GM12878 (cell line): ENCODE measurements at regions not wholly inside any gene's neighbourhood (a gene's known extent, or its start where the extent isn't known, plus 50 kb on each side); places are given as distances from the start of the nearest gene placed in this dataset.

Source experiments
- ATAC-seq: fragments of 200-7000 bp; cut with Tn5 transposase; 3 replicates; pipeline ENCODE4 v1.9.1; 2020; ENCODE audit warnings: mild to moderate bottlenecking, moderate library complexity
- BruUV-seq: library from RNA; stranded (reverse); fragments of 400-500 nt; replicated peaks from 2 replicates; lab custom pipeline; 2021; lab: Mats Ljungman, UMichigan
- CTCF ChIA-PET: fragments of 300-600 bp; sonication (Branson Sonifier 250); formaldehyde crosslinking; extraction: SDS; loops from one replicate; lab custom pipeline; 2021; ENCODE audit warnings: inconsistent platforms; lab: Yijun Ruan, JAX
- POLR2A ChIA-PET: fragments of 350-600 bp; formaldehyde crosslinking; extraction: SDS; loops from one replicate; lab custom pipeline; 2021; ENCODE audit warnings: inconsistent platforms; lab: Charles Lee
- RAD21 ChIA-PET: fragments of 300-600 bp; sonication (Branson Sonifier 250); formaldehyde crosslinking; loops from one replicate; lab custom pipeline; 2023; ENCODE audit warnings: antibody characterized with exemption; ENCODE audit not compliant: unreplicated experiment; lab: Charles Lee
- SMC1A ChIA-PET: fragments of 300-600 bp; sonication (Branson Sonifier 250); formaldehyde crosslinking; loops from one replicate; lab custom pipeline; 2023; ENCODE audit not compliant: unreplicated experiment, uncharacterized antibody; lab: Charles Lee
- DNase-seq: peaks from one replicate; pipeline ENCODE4 v3.0.0-alpha.2; 2011; ENCODE audit warnings: low read depth, low spot score
- FAIRE-seq: peaks from 3 replicates; lab custom pipeline; 2011; peaks lifted over from hg19 to GRCh38; lab: Jason Lieb, UNC
- H2AFZ ChIP-seq: 2 replicates; pipeline ENCODE4 v1.6.0; 2011; ENCODE audit warnings: low read depth, low read length, control low read depth; ENCODE audit not compliant: control insufficient read depth
- H3K27ac ChIP-seq: 2 replicates; pipeline ENCODE4 v1.5.1; 2011; ENCODE audit warnings: control low read depth; ENCODE audit not compliant: control insufficient read depth, insufficient read depth
- H3K27me3 ChIP-seq, 2 experiments: replicated peaks in 1 of 2; 2 replicates each; pipeline versions ENCODE4 v1.6.0 to v1.6.1; 2011; ENCODE audit warnings: low read length in 1 of 2; ENCODE audit not compliant: control insufficient read depth in 2 of 2, insufficient read depth in 2 of 2
- H3K36me3 ChIP-seq, 2 experiments: 2 replicates each; pipeline ENCODE4 v1.5.1; 2011; ENCODE audit warnings: low read length in 1 of 2; ENCODE audit not compliant: control insufficient read depth in 2 of 2, insufficient read depth in 2 of 2
- H3K4me1 ChIP-seq: 2 replicates; pipeline ENCODE4 v1.6.1; 2011; ENCODE audit warnings: mild to moderate bottlenecking, low read length, moderate library complexity, mixed read lengths; ENCODE audit not compliant: control insufficient read depth, insufficient read depth
- H3K4me2 ChIP-seq: 2 replicates; pipeline ENCODE4 v1.6.0; 2011; ENCODE audit warnings: control low read depth; ENCODE audit not compliant: control insufficient read depth, insufficient read depth
- H3K4me3 ChIP-seq: fragments of 200-600 bp; sonication (generic); 2 replicates; pipeline ENCODE4 v1.5.1; 2016
- H3K79me2 ChIP-seq: 2 replicates; pipeline ENCODE4 v1.6.0; 2011; ENCODE audit warnings: low read length; ENCODE audit not compliant: control insufficient read depth, insufficient read depth
- H3K9ac ChIP-seq: 2 replicates; pipeline ENCODE4 v1.8.0; 2011; ENCODE audit warnings: low read length, control low read depth, mixed read lengths; ENCODE audit not compliant: control insufficient read depth, insufficient read depth
- H3K9me3 ChIP-seq: replicated peaks from 3 replicates; pipeline ENCODE4 v1.5.1; 2011; ENCODE audit warnings: mild to moderate bottlenecking, low read length; ENCODE audit not compliant: control insufficient read depth, insufficient read depth
- H4K20me1 ChIP-seq: 2 replicates; pipeline ENCODE4 v1.6.0; 2011; ENCODE audit not compliant: control insufficient read depth, insufficient read depth
- ZBED1 ChIP-seq: IDR thresholded peaks from 2 replicates; pipeline ENCODE4 v1.6.1; 2016; ENCODE audit warnings: borderline replicate concordance
- ZNF24 ChIP-seq: fragments of 450-650 bp; IDR thresholded peaks from 2 replicates; pipeline ENCODE4 v1.6.1; 2017; ENCODE audit warnings: antibody characterized with exemption, mild to moderate bottlenecking
- WGBS: methylation state at CpG from one replicate; pipeline ENCODE4 v1.1.6; 2016; ENCODE audit warnings: low lambda C conversion rate; ENCODE audit not compliant: insufficient replicate concordance, insufficient coverage; ENCODE audit errors: missing lambda C conversion rate; 5-methylcytosine and 5-hydroxymethylcytosine counted together
- in situ Hi-C: fragments of 300-500 bp; cut with MboI; formaldehyde crosslinking; loops from 9 replicates; pipeline ENCODE4 v1.14.3; 2018; ENCODE audit warnings: mixed read lengths
- intact Hi-C: fragments of 100-400 bp; cut with micrococcal nuclease; formaldehyde crosslinking; loops from one replicate; pipeline ENCODE4 v1.14.2; 2022; ENCODE audit not compliant: unreplicated experiment

DNA sequence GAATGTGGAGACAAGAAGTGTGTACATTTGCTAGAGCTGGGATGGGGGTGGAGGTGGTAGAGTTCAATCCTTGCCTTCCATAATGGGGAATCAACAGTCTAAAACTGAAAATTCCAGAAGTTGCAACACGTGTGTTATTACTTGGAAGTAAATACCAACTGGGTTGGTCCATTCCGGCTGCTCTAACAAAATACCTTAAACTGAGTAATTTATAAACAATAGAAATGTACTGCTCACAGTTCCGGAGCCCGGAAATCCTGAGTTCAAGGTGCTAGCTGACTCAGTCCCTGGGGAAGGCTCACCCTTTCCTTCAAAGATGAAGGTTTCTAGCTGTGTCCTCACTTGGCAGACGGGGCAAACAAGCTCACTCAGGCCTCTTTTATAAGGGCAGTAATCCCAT is 59.0 kb downstream of the RIN2 start:
- Histone ChIP-seq H3K9me3 (peaks cover 2% of the 10 kb centered on the region; the same call in 1 of the 3 replicates), H3K4me1 (peaks cover 6% of the 10 kb centered on the region; the same call in 1 of the 2 replicates), H3K79me2 (no peaks in the 10 kb centered on the region), H4K20me1 (no peaks in the 10 kb centered on the region), H3K36me3 (no peaks in the 10 kb centered on the region), H3K27me3 (peaks cover 0 to 2% of the 10 kb centered on the region in 2 experiments; a peak in 1 of 4 replicates), H2AFZ (no peak overlapping the region), H3K27ac (no peak overlapping the region), H3K4me2 (no peak overlapping the region), H3K9ac (no peak overlapping the region), H3K4me3 (no peak overlapping the region)
- SMC1A ChIA-PET: interaction anchor here (1.0 to 3.9 kb wide), 6 partner anchors 11 to 124 kb away, joined by 3 to 21 read pairs (median 4); no protein-coding TSS in a partner anchor
- intact Hi-C loops: no loop called here
- FAIRE-seq (no peak), DNase-seq (no peak), ATAC-seq (no peak)
- POLR2A ChIA-PET: no interaction called here
- no peak for TF ChIP-seq ZBED1
- CTCF ChIA-PET: interaction anchor here (1.0 to 4.5 kb wide), 3 partner anchors 10 to 177 kb away, joined by 3 to 24 read pairs (median 9); no protein-coding TSS in a partner anchor
- RAD21 ChIA-PET: interaction anchor here (0.9 to 3.3 kb wide), 3 partner anchors 11 to 46 kb away, joined by 3 to 32 read pairs (median 4); no protein-coding TSS in a partner anchor
- BruUV-seq: no TSS peak
- in situ Hi-C loops: no loop called here
- WGBS: 0% methylated on average over 5 of the region's 5 CpGs

DNA sequence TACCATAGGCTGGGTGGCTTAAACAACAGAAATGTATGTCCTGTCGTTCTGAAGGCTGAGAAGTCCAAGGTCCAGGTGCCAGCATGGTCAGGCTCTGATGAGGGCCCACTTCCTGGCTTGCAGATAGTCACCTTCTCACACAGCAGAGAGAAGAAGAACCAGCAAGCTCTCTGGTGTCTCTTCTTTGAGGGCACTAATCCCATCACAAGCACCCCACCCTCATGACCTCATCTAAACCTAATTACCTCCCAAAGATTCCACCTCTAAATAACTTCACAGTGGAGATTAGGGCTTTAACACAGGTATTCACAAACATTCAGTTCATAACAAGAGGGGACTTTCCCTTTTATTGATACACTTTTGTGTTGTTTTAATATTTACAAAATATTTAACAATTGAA is 61.1 kb downstream of the RIN2 start:
- 6% methylated on average over 1 of the region's 1 CpG for WGBS
- BruUV-seq: no TSS peak
- in situ Hi-C loops: no loop called here

More for the DNA sequence above, 61.1 kb downstream of the RIN2 start:
- FAIRE-seq (no peak), ATAC-seq (no peak), DNase-seq (no peak)
- CTCF ChIA-PET: interaction anchor here (1.6 to 2.1 kb wide), 2 partner anchors 9 to 10 kb away, joined by 4 to 8 read pairs; no protein-coding TSS in a partner anchor
- Histone ChIP-seq H3K4me1 (peaks cover 7% of the 10 kb centered on the region; the same call in 1 of the 2 replicates), H3K27me3 (peaks cover 0 to 2% of the 10 kb centered on the region in 2 experiments; a peak in 1 of 4 replicates), H3K36me3 (no peaks in the 10 kb centered on the region), H3K9me3 (peaks cover 2% of the 10 kb centered on the region; the same call in 1 of the 3 replicates), H3K79me2 (no peaks in the 10 kb centered on the region), H3K9ac (no peak overlapping the region), H3K4me2 (no peak overlapping the region), H3K27ac (no peak overlapping the region), H2AFZ (no peak overlapping the region), H4K20me1 (no peaks in the 10 kb centered on the region), H3K4me3 (no peak overlapping the region)
- POLR2A ChIA-PET: no interaction called here
- TF ChIP-seq ZNF24: no peak
- intact Hi-C loops: no loop called here
- SMC1A ChIA-PET: interaction anchor here (0.8 to 2.1 kb wide), 3 partner anchors 9 to 95 kb away, joined by 3 to 7 read pairs (median 3); no protein-coding TSS in a partner anchor
- RAD21 ChIA-PET: interaction anchor here (1.0 kb wide), 1 partner anchor 116 kb away, joined by 4 read pairs; no protein-coding TSS in a partner anchor
